Psoas muscle (tissue), 7 donors: ENCODE measurements at regions not wholly inside any gene's neighbourhood (a gene's known extent, or its start where the extent isn't known, plus 50 kb on each side); places are given as distances from the start of the nearest gene placed in this dataset.
"Not testable (repeated sequence)": the region's sequence is repeated elsewhere in the genome, so short reads cannot be mapped to it uniquely, and the experiment has no call there.

Experiments used
- ATAC-seq, 4 donors: fragments of 200-7000 bp; cut with Tn5 transposase; one replicate each; pipeline ENCODE4 v1.9.1; 2020; ENCODE audit warnings: moderate library complexity in 3 of 4, mild to moderate bottlenecking in 2 of 4
- DNase-seq, 2 donors: peaks; one replicate each; pipeline ENCODE4 v3.0.0-alpha.2; 2020
- H3K27ac ChIP-seq: fragments of 200-600 bp; one replicate; pipeline ENCODE4 v1.8.0; 2022
- H3K27me3 ChIP-seq, 3 donors: fragments of 200-600 bp in 1 of 3; one replicate each; pipeline versions ENCODE4 v1.6.1 to v1.8.0; 2013 to 2022; ENCODE audit warnings: low read length in 2 of 3, mild to moderate bottlenecking in 2 of 3, moderate library complexity in 1 of 3; ENCODE audit not compliant: insufficient read depth in 3 of 3
- H3K36me3 ChIP-seq, 2 donors: fragments of 200-600 bp in 1 of 2; one replicate each; pipeline versions ENCODE4 v1.6.1 to v1.8.0; 2013 to 2022; ENCODE audit warnings: low read depth in 1 of 2, mild to moderate bottlenecking in 1 of 2, moderate library complexity in 1 of 2; ENCODE audit not compliant: insufficient read depth in 1 of 2
- H3K4me1 ChIP-seq: fragments of 200-600 bp; one replicate; pipeline ENCODE4 v1.8.0; 2022
- H3K4me3 ChIP-seq: fragments of 200-600 bp; one replicate; pipeline ENCODE4 v1.8.0; 2022; ENCODE audit warnings: mild to moderate bottlenecking
- H3K9me3 ChIP-seq: fragments of 200-600 bp; one replicate; pipeline ENCODE4 v1.8.0; 2022
- WGBS, 3 donors: extraction: QIAGEN DNeasy Blood & Tissue Kit; methylation state at CpG; one replicate each; pipeline versions ENCODE4 v1.1.6 to v1.1.7; 2013; 5-methylcytosine and 5-hydroxymethylcytosine counted together
- intact Hi-C, 2 donors: fragments of 100-400 bp; cut with DNase I; formaldehyde crosslinking; loops; one replicate each; pipeline versions ENCODE4 v1.11.0 to v1.14.2; 2022
- TF ChIP-seq, protein P1 (sequence below): fragments of 200-600 bp; IDR thresholded peaks from one replicate; pipeline ENCODE4 v1.8.0; 2022; ENCODE audit warnings: antibody characterized with exemption
- donor health status: healthy with polysubstance abuse.
- donor health status: DM: no; HTN: no; CAD: no; lungs with moderate emphysema.
- donor health status: Bipolar disorder and iron deficiency.
- donor health status: healthy.
- donor health status: DM: yes; HTN: yes; CAD: no.
- donor health status: DM: no; HTN: no; CAD: no.
- donor health status: DM: yes; HTN: yes; CAD: no.

- DNase-seq (no peak), ATAC-seq (no peak)
- Histone ChIP-seq H3K4me3 (no peak overlapping the region), H3K27ac (no peak overlapping the region), H3K9me3 (no peaks in the 10 kb centered on the region), H3K4me1 (no peaks in the 10 kb centered on the region), H3K36me3 (no peaks in the 10 kb centered on the region), H3K27me3 (no peaks in the 10 kb centered on the region)
- intact Hi-C loops, result no loop called here
- TF ChIP-seq, protein P1, sequence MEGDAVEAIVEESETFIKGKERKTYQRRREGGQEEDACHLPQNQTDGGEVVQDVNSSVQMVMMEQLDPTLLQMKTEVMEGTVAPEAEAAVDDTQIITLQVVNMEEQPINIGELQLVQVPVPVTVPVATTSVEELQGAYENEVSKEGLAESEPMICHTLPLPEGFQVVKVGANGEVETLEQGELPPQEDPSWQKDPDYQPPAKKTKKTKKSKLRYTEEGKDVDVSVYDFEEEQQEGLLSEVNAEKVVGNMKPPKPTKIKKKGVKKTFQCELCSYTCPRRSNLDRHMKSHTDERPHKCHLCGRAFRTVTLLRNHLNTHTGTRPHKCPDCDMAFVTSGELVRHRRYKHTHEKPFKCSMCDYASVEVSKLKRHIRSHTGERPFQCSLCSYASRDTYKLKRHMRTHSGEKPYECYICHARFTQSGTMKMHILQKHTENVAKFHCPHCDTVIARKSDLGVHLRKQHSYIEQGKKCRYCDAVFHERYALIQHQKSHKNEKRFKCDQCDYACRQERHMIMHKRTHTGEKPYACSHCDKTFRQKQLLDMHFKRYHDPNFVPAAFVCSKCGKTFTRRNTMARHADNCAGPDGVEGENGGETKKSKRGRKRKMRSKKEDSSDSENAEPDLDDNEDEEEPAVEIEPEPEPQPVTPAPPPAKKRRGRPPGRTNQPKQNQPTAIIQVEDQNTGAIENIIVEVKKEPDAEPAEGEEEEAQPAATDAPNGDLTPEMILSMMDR, result no peak
- 72 to 84% (median 83%) methylated on average over 3 of the region's 3 CpGs for WGBS, 3 donors
These were observed 169.5 kb upstream of the DAAM1 start for GRCh38 chr14:59018978-59019377.

DNA sequence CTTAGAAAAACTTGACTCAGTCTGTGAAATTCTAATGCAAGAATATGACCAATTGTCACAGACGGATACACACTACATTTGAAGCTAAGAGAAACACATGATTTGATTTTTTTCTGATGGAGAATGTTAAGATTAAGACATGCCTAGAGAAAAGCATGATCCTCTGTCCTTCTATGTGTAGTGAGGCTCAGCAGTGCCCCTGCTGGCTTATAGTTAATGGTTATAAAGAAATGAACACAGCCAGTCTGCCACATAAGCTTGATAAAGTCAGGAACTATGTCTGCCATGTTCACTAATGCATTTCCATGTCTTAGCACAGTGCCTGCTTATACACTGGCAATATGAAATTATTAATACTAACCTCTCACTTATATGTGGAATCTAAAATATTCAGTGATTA, 168.1 kb upstream of the DAAM1 start:
- H3K27me3 ChIP-seq, result no peaks in the 10 kb centered on the region
- H3K27ac ChIP-seq, result no peak overlapping the region
- WGBS, 3 donors, result 80 to 93% (median 83%) methylated on average over 1 of the region's 1 CpG
- intact Hi-C loops, result loop anchor here (10.0 kb wide), 3 partner anchors 386 to 434 kb away; partner anchors contain the start of gene DACT1 (in 1 of the 2)
- no peaks in the 10 kb centered on the region for H3K4me1 ChIP-seq
- H3K9me3 ChIP-seq, result no peaks in the 10 kb centered on the region
- no peaks in the 10 kb centered on the region for H3K36me3 ChIP-seq
- DNase-seq (no peak), ATAC-seq (no peak)
- H3K4me3 ChIP-seq, result no peak overlapping the region
- TF ChIP-seq, protein P1, result peak; percentile 33

DNA sequence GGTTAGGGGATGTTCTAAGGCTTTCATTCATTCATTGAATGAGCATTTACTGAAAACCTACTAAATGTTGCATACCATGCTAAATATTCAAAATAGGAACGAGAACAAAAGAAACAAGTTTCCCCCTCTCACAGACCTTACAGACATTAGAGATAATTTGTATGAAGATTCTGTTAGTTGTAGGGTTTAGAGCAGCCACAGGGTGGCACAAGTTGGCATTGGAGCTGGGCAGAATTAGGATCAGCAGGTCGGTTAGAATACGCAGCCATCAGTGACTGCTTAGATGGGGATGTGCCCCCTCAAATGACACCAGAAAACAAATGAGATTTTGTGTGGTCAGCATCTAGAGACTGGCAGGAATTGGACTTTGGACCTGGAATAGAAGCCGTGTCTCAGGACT, 166.3 kb upstream of the DAAM1 start:
- no peak for DNase-seq
- no peaks in the 10 kb centered on the region for H3K36me3 ChIP-seq
- no peak for ATAC-seq
- TF ChIP-seq, protein P1, result peak; percentile 38
- H3K27ac ChIP-seq, result no peak overlapping the region
- no peaks in the 10 kb centered on the region for H3K9me3 ChIP-seq
- 52 to 73% (median 64%) methylated on average over 4 of the region's 4 CpGs for WGBS, 3 donors
- intact Hi-C loops, result loop anchor here (10.0 kb wide), 3 partner anchors 387 to 433 kb away; partner anchors contain the start of gene DACT1 (in 1 of the 2)
- no peaks in the 10 kb centered on the region for H3K4me1 ChIP-seq
- no peak overlapping the region for H3K4me3 ChIP-seq
- no peaks in the 10 kb centered on the region for H3K27me3 ChIP-seq

- intact Hi-C loops, result loop anchor here (5.0 to 10.0 kb wide), 4 partner anchors 96 to 429 kb away; partner anchors contain the start of gene DACT1 (in 1 of the 2)
- 82 to 95% (median 88%) methylated on average over 2 of the region's 2 CpGs for WGBS, 3 donors
- H3K4me3 ChIP-seq, result no peak overlapping the region
These were observed 162.4 kb upstream of the DAAM1 start for GRCh38 chr14:59026081-59026480.

DNA sequence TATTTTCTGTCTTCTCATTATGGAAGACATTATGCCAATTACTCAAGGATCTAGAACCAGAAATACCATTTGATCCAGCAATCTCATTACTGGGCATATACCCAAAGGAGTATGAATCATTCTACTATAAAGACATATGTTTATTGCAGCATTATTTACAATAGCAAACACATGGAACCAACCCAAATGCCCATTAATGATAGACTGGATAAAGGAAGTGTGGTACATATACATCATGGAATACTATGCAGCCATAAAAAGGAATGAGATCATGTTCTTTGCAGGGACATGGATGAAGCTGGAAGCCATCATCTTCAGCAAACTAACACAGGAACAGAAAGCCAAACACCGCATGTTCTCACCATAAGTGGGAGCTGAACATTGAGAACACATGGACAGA, 161.8 kb upstream of the DAAM1 start:
- not testable (repeated sequence) for H3K36me3 ChIP-seq, ATAC-seq, DNase-seq, H3K9me3 ChIP-seq, H3K27me3 ChIP-seq, H3K27ac ChIP-seq, H3K4me1 ChIP-seq, H3K4me3 ChIP-seq
- intact Hi-C loops, result loop anchor here (5.0 to 10.0 kb wide), 4 partner anchors 96 to 428 kb away; partner anchors contain the start of gene DACT1 (in 1 of the 2)
- WGBS, 3 donors, result 93 to 98% (median 96%) methylated on average over 1 of the region's 1 CpG

More at GRCh38 chr14:59026081-59026480, 162.4 kb upstream of the DAAM1 start:
- H3K4me1 ChIP-seq, result no peaks in the 10 kb centered on the region
- ATAC-seq (no peak), DNase-seq (no peak)
- no peak overlapping the region for H3K27ac ChIP-seq
- no peaks in the 10 kb centered on the region for H3K36me3 ChIP-seq
- H3K9me3 ChIP-seq, result no peaks in the 10 kb centered on the region
- TF ChIP-seq, protein P1, result no peak
- H3K27me3 ChIP-seq, result no peaks in the 10 kb centered on the region
